Mucosa of descending colon (tissue), 3 donors: ENCODE measurements at regions not wholly inside any gene's neighbourhood (a gene's known extent, or its start where the extent isn't known, plus 50 kb on each side); places are given as distances from the start of the nearest gene placed in this dataset.
"Not testable (repeated sequence)": the region's sequence is repeated elsewhere in the genome, so short reads cannot be mapped to it uniquely, and the experiment has no call there.

Experiments used
- ATAC-seq: fragments of 200-7000 bp; cut with Tn5 transposase; one replicate; pipeline ENCODE4 v1.9.1; 2020; ENCODE audit warnings: mild to moderate bottlenecking, moderate library complexity
- DNase-seq, 3 donors: peaks; one replicate each; pipeline ENCODE4 v3.0.0-alpha.2; 2020
- H3K36me3 ChIP-seq: fragments of 200-600 bp; one replicate; pipeline ENCODE4 v1.8.0; 2021; ENCODE audit warnings: low read depth, mild to moderate bottlenecking
- H3K4me1 ChIP-seq: fragments of 200-600 bp; one replicate; pipeline ENCODE4 v1.8.0; 2021; ENCODE audit warnings: low read depth, mild to moderate bottlenecking
- H3K4me3 ChIP-seq: fragments of 200-600 bp; one replicate; pipeline ENCODE4 v1.8.0; 2021; ENCODE audit warnings: mild to moderate bottlenecking
- H3K9me3 ChIP-seq: fragments of 200-600 bp; one replicate; pipeline ENCODE4 v1.8.0; 2021; ENCODE audit warnings: mild to moderate bottlenecking
- intact Hi-C, 2 donors: fragments of 100-400 bp; cut with DNase I in 1 of 2; cut with micrococcal nuclease in 1 of 2; formaldehyde crosslinking; loops; one replicate each; pipeline versions ENCODE4 v1.11.0 to v1.11.1; 2022; cut with DNase I, micrococcal nuclease
- TF ChIP-seq, protein P1 (sequence below): fragments of 200-600 bp; IDR thresholded peaks from one replicate; pipeline ENCODE4 v1.8.0; 2022; ENCODE audit warnings: antibody characterized with exemption, mild to moderate bottlenecking
- donor health status: DM: no; HTN: no; CAD: no; lungs with moderate emphysema.
- donor health status: DM: no; HTN: no; CAD: no.
- donor health status: DM: no; HTN: yes; CAD: no.

- ATAC-seq (no peak), DNase-seq (no peak)
- intact Hi-C loops: no loop called here
- Histone ChIP-seq H3K4me3 (no peak overlapping the region), H3K9me3 (no peaks in the 10 kb centered on the region), H3K36me3 (no peaks in the 10 kb centered on the region), H3K4me1 (no peaks in the 10 kb centered on the region)
- TF ChIP-seq, protein P1, sequence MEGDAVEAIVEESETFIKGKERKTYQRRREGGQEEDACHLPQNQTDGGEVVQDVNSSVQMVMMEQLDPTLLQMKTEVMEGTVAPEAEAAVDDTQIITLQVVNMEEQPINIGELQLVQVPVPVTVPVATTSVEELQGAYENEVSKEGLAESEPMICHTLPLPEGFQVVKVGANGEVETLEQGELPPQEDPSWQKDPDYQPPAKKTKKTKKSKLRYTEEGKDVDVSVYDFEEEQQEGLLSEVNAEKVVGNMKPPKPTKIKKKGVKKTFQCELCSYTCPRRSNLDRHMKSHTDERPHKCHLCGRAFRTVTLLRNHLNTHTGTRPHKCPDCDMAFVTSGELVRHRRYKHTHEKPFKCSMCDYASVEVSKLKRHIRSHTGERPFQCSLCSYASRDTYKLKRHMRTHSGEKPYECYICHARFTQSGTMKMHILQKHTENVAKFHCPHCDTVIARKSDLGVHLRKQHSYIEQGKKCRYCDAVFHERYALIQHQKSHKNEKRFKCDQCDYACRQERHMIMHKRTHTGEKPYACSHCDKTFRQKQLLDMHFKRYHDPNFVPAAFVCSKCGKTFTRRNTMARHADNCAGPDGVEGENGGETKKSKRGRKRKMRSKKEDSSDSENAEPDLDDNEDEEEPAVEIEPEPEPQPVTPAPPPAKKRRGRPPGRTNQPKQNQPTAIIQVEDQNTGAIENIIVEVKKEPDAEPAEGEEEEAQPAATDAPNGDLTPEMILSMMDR: no peak
Measured at GRCh38 chr11:42947405-42947804, 364.4 kb upstream of the API5 start.

- ATAC-seq, H3K36me3 ChIP-seq, H3K4me1 ChIP-seq, H3K9me3 ChIP-seq, DNase-seq, H3K4me3 ChIP-seq, intact Hi-C loops: not testable (repeated sequence)
Measured at GRCh38 chr11:42949738-42950376, 361.9 kb upstream of the API5 start.

DNA sequence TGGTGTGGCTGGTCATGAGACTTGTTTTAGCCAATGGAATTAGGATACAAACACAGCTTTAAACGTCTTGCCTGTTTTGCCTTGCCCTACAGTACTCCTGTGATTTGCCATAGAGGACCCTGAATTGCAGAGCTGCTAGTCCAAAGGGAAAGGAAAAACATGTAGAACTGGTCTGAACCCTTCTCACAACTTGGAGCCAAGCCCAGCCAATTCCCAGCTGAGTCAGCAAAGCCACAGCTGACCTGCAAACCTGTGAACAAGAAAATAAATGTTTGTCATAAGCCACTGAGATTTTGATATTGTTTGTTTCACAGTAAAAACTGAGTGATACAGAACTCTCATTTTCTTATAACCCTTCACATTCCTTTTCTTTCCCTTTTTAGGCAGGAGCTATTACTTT lies 360.5 kb upstream of the API5 start:
- peak in 2 of 3 donors; percentile 23 to 24 for DNase-seq
- H3K36me3 ChIP-seq: no peaks in the 10 kb centered on the region
- no peaks in the 10 kb centered on the region for H3K9me3 ChIP-seq
- no peak for ATAC-seq
- intact Hi-C loops: no loop called here
- TF ChIP-seq, protein P1: no peak
- H3K4me1 ChIP-seq: no peaks in the 10 kb centered on the region
- H3K4me3 ChIP-seq: no peak overlapping the region

DNA sequence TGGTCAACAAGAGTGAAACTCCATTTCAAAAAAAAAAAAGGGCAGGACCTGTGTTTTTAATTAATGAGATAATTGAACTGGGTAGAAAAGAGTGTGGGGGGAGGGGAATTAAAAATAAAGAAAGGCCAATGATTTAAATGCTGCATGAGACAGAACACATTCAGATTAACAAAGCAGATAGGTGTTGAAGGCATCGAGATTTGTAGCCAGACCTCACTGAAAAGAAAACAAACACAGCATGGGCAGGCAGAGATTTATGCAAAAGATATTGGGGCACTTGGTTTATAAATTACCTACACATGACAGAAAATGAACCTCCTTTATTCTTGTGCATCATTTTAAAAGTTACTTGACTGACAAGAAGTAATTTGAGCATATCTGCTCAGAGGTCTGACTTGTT lies 354.0 kb upstream of the API5 start:
- Histone ChIP-seq H3K9me3 (no peaks in the 10 kb centered on the region), H3K4me1 (no peaks in the 10 kb centered on the region), H3K36me3 (no peaks in the 10 kb centered on the region), H3K4me3 (no peak overlapping the region)
- intact Hi-C loops: no loop called here
- TF ChIP-seq, protein P1: no peak
- DNase-seq (no peak), ATAC-seq (no peak)

DNA sequence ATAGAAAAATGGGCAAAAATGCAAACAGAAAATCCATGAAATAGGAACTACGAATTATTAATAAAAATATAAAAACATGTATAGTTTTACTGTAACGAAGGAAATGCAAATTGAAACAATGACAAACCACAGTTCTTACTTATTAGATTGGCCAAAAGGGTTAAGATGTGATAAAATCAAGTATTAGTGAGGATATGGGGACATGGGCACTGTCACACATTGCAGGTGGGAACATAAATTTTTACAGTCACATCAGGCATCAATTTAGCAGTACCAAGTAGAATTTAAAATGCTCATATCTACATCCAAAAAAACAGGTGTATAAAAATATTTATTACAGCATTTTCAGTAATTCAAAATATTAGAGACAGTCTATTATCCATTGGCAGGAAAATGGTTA lies 353.2 kb upstream of the API5 start:
- intact Hi-C loops: no loop called here
- ATAC-seq: no peak
- no peak overlapping the region for H3K4me3 ChIP-seq
- H3K36me3 ChIP-seq: no peaks in the 10 kb centered on the region
- TF ChIP-seq, protein P1: no peak
- H3K9me3 ChIP-seq: no peaks in the 10 kb centered on the region
- no peaks in the 10 kb centered on the region for H3K4me1 ChIP-seq
- DNase-seq: no peak

DNA sequence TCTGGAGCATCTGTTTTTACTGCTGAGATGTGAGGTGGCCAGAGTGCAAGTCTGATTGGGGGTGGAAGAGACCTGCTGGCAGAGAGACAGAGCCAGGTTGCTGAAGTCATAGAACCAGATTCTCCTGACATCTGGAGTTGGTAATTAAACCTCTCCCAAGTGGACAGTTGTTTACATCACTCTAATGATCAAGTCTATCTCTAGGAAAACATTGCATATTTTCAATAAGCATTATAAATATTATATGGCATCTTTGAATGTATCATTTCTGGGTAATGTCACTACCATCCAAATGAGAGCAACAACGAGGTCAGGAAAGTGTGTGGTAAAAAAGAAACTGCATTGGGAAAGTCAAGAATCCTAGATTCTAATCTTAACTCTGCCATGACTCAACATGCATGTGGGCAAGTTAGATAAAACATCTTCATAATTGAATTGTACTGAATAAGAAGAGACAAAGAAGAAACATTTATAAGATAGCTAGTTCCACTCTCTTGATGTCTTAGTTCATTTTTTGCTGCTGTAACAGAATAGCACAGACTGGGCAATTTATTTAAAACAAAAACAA lies 351.2 kb upstream of the API5 start:
- Histone ChIP-seq H3K4me1 (no peaks in the 10 kb centered on the region), H3K36me3 (no peaks in the 10 kb centered on the region), H3K4me3 (no peak overlapping the region), H3K9me3 (no peaks in the 10 kb centered on the region)
- TF ChIP-seq, protein P1: no peak
- DNase-seq (no peak), ATAC-seq (no peak)
- intact Hi-C loops: no loop called here
